Choroid plexus epithelial cell (primary cell): ENCODE measurements at regions not wholly inside any gene's neighbourhood (a gene's known extent, or its start where the extent isn't known, plus 50 kb on each side); places are given as distances from the start of the nearest gene placed in this dataset.

Experiments
- DNase-seq: peaks from one replicate; pipeline ENCODE4 v3.0.0-alpha.2; 2010; ENCODE audit warnings: low read depth
- H3K4me3 ChIP-seq: 2 replicates; pipeline ENCODE4 v1.5.1; 2011; ENCODE audit warnings: low read depth, mild to moderate bottlenecking, control low read depth, low read length, moderate library complexity
- CTCF ChIP-seq: conservative IDR thresholded peaks from 2 replicates; pipeline ENCODE4 v1.5.1; 2011; ENCODE audit warnings: low read depth, mild to moderate bottlenecking, control low read depth, inconsistent platforms, low read length, moderate library complexity

- no peak for DNase-seq
- H3K4me3 ChIP-seq: no peak overlapping the region
- TF ChIP-seq CTCF: no peak
Observed at GRCh38 chr7:33725111-33726025, 180.0 kb upstream of the BMPER start.

- DNase-seq: no peak
- TF ChIP-seq CTCF: no peak
- no peak overlapping the region for H3K4me3 ChIP-seq
Observed at GRCh38 chr7:33726582-33726981, 178.8 kb upstream of the BMPER start.

GRCh38 chr7:33727315-33727714 is 178.0 kb upstream of the BMPER start:
- no peak for TF ChIP-seq CTCF
- peak; percentile 41 for DNase-seq
- no peak overlapping the region for H3K4me3 ChIP-seq

GRCh38 chr7:33728873-33729551 is 176.3 kb upstream of the BMPER start:
- no peak for DNase-seq
- no peak for TF ChIP-seq CTCF
- H3K4me3 ChIP-seq: no peak overlapping the region

GRCh38 chr7:33729726-33730125 is 175.6 kb upstream of the BMPER start:
- no peak overlapping the region for H3K4me3 ChIP-seq
- no peak for DNase-seq
- TF ChIP-seq CTCF: no peak

- TF ChIP-seq CTCF: no peak
- DNase-seq: no peak
- no peak overlapping the region for H3K4me3 ChIP-seq
Observed at GRCh38 chr7:33730958-33731357, 174.4 kb upstream of the BMPER start.

GRCh38 chr7:33731912-33732311 is 173.4 kb upstream of the BMPER start:
- no peak for DNase-seq
- no peak for TF ChIP-seq CTCF

More at GRCh38 chr7:33731912-33732311, 173.4 kb upstream of the BMPER start:
- H3K4me3 ChIP-seq: no peak overlapping the region
